HG02943 (cell line): ENCODE measurements at regions not wholly inside any gene's neighbourhood (a gene's known extent, or its start where the extent isn't known, plus 50 kb on each side); places are given as distances from the start of the nearest gene placed in this dataset.
"Not testable (repeated sequence)": the region's sequence is repeated elsewhere in the genome, so short reads cannot be mapped to it uniquely, and the experiment has no call there.

Experiments
- ATAC-seq: cut with Tn5 transposase; IDR thresholded peaks from one replicate; pipeline ENCODE4 v1.9.1; 2021; ENCODE audit warnings: mild to moderate bottlenecking, low read depth, moderate library complexity; ENCODE audit not compliant: unreplicated experiment

GRCh38 chr12:91250273-91250665 lies 67.7 kb upstream of the DCN start:
- no peak for ATAC-seq

GRCh38 chr12:91249518-91250272 lies 67.1 kb upstream of the DCN start:
- no peak for ATAC-seq

- no peak for ATAC-seq
Observed at GRCh38 chr12:91249054-91249453, 66.4 kb upstream of the DCN start.

- ATAC-seq = not testable (repeated sequence)
Observed at GRCh38 chr12:91243177-91243576, 60.6 kb upstream of the DCN start.

DNA sequence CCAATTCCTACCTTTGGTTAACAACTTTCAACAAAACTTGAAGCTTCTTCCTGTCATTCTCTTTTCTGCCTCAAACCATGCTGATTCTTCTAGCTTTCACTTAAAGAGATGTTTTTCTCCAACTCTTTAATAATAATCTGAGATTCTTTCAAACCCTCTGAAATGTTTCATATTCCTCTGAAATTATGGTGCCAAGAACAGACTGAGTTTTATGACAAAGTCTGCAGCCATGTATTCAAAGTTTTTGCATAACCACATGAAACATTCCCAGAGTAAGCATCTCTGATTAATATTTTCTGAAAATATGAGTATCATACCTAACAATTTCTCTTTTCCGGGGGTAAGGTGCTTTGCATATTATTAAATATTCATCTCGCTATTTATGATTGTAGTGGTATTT lies 59.1 kb upstream of the DCN start:
- no peak for ATAC-seq

- ATAC-seq = no peak
Observed at GRCh38 chr12:91240386-91241095, 57.9 kb upstream of the DCN start.

- no peak for ATAC-seq
Observed at GRCh38 chr12:91239481-91239880, 56.9 kb upstream of the DCN start.
